Fibroblast of villous mesenchyme (primary cell): ENCODE measurements at regions not wholly inside any gene's neighbourhood (a gene's known extent, or its start where the extent isn't known, plus 50 kb on each side); places are given as distances from the start of the nearest gene placed in this dataset.

ENCODE experiments used
- DNase-seq: peaks from one replicate; pipeline ENCODE4 v3.0.0-alpha.2; 2010; ENCODE audit warnings: low read depth
- H3K4me3 ChIP-seq: 2 replicates; pipeline ENCODE4 v1.5.1; 2011; ENCODE audit warnings: low read depth, mild to moderate bottlenecking, low read length
- TF ChIP-seq, protein P1 (sequence below): IDR thresholded peaks from 2 replicates; pipeline ENCODE4 v1.5.1; 2012; ENCODE audit warnings: low read depth, mild to moderate bottlenecking, low read length; ENCODE audit not compliant: insufficient read depth

DNA sequence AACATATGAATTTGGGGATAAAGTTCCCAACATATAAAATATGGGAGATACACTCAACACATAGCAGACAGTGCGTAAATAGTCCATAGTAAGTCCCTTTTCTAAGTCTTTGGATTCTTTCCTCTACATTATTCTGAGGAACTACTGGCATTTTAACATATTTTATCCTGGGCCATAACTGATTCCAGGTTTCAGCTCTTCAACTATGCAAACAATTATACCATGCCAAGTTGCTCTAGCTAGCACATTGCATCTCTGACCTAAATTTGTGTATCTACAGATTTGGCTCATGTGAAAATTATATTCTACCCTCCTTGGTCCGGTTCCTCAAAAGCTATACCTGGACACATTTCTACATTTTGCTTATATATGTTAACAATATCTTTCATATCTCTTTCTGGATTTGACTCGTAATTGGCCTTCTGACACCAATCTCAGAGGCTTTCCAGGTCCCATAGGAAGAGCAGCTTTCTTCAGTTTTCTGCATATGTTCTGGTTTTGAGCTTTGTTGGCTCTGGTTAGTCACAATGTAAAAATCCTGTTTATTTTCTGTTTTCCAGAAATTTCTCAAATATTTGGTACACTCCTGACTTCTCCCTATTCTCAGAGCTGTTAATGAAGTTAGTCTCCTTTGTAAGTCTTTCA lies 305.4 kb downstream of the BMP4 start:
- no peak overlapping the region for H3K4me3 ChIP-seq
- TF ChIP-seq, protein P1, sequence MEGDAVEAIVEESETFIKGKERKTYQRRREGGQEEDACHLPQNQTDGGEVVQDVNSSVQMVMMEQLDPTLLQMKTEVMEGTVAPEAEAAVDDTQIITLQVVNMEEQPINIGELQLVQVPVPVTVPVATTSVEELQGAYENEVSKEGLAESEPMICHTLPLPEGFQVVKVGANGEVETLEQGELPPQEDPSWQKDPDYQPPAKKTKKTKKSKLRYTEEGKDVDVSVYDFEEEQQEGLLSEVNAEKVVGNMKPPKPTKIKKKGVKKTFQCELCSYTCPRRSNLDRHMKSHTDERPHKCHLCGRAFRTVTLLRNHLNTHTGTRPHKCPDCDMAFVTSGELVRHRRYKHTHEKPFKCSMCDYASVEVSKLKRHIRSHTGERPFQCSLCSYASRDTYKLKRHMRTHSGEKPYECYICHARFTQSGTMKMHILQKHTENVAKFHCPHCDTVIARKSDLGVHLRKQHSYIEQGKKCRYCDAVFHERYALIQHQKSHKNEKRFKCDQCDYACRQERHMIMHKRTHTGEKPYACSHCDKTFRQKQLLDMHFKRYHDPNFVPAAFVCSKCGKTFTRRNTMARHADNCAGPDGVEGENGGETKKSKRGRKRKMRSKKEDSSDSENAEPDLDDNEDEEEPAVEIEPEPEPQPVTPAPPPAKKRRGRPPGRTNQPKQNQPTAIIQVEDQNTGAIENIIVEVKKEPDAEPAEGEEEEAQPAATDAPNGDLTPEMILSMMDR = no peak
- no peak for DNase-seq

DNA sequence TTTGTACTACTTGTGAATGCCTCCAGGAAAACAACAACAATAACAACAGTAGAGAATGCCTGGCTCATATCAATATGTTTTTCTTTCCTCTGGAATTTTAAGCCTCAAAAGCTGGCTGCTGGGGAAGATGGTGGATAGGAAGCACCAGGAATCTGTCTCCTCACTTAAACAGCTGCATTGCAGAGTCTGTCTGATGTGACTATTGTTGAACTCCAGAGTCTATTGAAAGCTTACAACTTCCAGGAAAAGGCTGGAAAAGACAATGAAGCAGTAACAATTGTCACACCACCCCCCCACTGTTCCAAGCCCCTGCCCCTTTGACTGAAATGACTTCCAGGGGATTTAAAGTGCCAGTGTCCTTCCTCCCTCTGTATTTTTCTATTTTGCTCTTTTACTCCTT lies 309.7 kb downstream of the BMP4 start:
- TF ChIP-seq, protein P1 = no peak
- DNase-seq = no peak

DNA sequence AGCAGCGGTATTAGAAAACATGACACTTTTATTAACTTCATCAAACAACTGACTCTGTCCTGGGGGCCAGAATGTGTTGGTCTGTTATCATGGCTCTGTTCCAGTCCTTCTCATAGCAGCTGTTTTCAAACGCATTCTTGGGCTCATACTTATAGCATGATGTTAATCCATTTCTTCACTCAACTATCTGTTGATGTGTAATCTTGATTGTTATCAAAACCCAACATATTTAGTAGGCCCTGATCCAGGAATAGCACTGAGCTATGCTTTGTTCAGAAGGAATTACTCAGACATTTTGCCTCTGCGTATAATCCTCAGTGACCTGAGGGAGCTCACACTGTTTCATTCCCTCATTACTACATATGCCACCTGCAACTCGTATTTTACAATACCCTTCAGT lies 315.9 kb downstream of the BMP4 start:
- peak; percentile 53 for DNase-seq
- no peak overlapping the region for H3K4me3 ChIP-seq

More for the DNA sequence above, 309.7 kb downstream of the BMP4 start:
- H3K4me3 ChIP-seq = no peak overlapping the region

DNA sequence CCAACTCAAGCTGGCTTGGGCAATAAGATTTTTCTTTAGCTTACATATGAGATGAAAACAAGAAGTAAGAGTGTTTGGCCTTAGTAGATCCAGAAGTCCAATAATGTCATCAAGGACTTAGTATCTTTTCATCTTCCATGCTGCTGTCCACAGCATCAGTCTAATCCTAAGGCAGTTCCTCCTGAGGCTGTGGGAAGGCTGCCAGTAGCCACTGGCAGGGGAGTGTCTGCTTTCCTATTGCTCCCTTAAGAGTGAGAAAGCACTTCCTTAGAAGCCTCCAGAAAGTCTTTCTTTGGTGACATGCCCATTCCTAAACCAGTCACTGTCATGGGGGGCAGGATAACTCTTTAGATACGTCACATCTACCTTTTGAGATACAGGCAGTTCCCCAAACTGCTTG lies 317.7 kb downstream of the BMP4 start:
- DNase-seq = peak; percentile 18
- no peak overlapping the region for H3K4me3 ChIP-seq
- TF ChIP-seq, protein P1 = no peak

More for the DNA sequence above, 315.9 kb downstream of the BMP4 start:
- TF ChIP-seq, protein P1 = no peak

DNA sequence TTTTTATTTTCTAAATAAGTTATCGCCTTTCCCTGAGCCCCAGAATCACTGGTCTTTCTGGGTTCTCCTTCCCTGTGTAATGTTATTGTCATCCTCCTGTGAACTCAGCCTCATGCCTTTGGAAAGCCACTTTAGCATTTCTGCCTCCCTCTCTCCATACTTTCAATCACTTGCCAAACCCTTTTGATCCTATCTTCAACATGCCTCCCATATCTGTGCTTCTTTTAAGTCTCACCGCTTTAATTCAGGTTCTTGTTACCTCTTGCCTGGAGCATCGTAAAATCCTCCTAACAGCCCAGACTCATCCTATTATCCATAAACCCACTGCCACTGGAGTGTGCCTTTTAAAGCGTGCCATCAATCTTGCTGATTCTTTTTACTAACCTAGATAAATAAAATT lies 321.8 kb downstream of the BMP4 start:
- TF ChIP-seq, protein P1 = no peak
- no peak overlapping the region for H3K4me3 ChIP-seq
- DNase-seq = no peak

DNA sequence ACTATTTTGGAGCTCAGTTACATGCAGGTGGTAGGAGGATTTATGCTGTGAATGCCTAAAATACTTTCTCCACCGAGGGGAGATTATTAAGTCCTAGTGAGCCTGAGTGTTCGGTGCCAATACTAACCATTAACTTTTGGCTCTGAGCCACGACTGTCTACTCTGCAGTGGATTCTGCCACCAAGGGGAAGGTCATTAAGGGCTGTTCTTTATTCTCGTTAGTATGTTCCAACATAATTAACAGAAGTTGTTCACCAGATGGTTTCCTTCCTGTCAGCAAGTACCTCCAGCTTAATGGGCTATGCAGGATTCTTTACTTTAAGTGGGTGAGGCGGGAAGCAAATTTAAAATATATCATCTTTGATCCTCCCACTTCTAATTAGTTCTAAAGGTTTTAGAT lies 326.3 kb downstream of the BMP4 start:
- DNase-seq = no peak
- H3K4me3 ChIP-seq = no peak overlapping the region

More for the DNA sequence above, 326.3 kb downstream of the BMP4 start:
- TF ChIP-seq, protein P1 = no peak
